Central memory CD4-positive, alpha-beta T cell (primary cell): ENCODE measurements at regions not wholly inside any gene's neighbourhood (a gene's known extent, or its start where the extent isn't known, plus 50 kb on each side); places are given as distances from the start of the nearest gene placed in this dataset.

Experiments used
- DNase-seq: peaks from one replicate; pipeline ENCODE4 v3.0.0; 2022

DNA sequence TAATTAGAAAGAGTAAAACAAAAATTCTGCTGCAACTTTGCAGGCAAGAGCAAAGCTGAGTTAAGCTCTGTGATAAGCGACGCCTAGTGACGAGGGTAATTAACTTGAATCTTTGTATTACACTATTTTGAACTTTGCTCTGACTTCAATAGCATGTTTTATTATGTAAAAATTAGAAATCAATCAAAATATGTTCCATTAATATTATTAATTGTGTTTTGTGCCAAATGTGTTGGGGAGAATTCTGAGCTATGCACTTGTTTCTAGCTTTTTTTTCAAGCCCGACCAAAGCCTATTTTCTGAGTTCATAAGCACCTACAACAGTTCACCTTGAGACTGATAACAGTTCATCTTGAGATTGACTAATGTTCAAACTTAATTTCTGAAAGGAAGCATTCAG is 90.1 kb upstream of the PDE3A start:
- no peak for DNase-seq

DNA sequence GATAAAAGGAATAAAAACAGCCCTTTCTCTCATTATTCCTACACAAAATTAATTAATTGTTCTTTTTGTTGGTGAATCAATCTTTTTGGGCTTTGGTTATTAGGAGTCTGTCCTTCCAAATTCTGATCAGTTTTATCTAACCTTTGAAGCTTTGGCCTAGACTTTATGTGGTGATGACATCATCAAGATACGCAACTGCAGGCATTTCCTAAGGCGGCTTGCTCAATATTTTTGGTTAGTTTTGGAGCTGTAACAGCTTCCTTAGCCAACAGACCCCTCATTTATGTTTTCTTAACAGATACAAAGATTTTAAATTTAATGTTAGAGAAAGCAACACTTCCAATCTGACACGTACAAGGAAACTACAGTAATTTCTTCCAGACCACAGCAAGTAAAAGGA is 87.8 kb upstream of the PDE3A start:
- DNase-seq, result no peak

DNA sequence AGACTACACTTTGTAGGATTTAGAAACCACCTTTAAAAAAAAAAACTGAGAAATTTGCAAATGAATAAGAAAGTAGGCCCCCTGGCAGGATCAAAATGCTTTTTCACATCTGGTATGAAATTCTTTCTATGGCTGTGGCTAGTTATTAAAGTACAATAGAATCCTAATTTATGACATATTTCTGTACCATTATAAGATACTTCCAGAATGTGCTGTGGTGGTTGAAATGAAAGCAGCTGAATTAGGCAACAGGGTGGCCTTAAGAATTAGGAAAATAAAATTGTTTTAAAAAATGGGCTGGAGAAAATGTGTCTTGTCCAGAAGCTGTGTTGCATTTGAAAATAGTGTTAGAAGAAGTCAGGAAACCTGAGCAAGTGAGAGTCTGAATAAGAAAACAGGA is 85.9 kb upstream of the PDE3A start:
- DNase-seq, result no peak

DNA sequence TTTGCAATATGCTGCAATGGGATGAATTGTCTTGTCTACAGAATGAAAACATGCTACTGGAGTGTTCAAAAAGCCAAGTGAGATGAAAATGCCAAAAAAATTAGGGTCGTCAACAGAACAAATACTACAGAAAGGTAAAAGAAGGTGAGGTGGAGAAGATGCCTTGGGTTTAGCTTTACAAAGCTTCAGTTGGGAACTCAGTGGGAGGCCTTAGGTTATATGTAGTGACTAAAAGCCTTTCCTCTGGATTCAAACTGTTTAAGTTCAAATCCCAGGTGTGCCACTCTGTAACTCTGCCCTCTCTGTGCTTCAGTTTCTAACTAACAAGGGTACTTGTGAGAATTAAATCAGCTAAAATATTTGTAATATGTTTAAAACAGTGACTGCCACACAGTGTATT is 84.9 kb upstream of the PDE3A start:
- no peak for DNase-seq

DNA sequence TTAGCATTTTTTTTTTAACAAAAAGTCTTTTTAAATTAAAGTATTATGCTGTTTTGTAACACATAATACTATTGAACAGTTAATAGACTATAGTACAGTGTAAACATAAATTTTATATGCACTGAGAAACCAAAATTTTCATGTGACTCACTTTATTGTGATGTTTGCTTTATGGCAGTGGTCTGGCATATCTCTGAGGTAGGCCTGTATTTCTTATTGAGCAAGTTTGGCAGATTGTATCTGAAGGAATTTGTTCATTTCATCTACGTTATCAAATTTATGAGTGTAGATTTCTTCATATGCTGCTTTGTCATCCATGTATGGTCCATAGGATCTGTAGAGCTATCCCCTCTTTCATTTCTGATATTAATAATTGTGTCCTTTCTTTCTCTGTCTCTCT is 78.8 kb upstream of the PDE3A start:
- DNase-seq, result no peak

DNA sequence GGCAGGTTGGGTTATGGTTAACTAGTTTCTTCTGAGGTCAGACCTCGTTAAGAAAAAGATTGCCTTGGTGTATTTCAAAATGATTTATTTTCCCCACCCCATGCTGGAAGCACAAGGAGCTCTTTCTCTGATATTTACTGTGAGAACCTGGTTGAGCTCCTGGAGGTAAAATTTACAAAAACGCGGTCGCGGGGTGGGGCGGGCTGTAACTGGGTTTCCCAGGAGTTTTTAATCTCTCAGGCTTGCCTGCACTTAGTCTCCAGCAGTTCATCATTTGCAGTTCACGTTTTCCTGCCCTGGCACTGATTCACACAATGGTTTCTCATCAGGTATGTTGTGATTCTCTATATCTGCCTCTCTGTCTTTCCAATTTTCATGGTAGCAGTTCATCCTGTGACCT is 67.9 kb upstream of the PDE3A start:
- no peak for DNase-seq

DNA sequence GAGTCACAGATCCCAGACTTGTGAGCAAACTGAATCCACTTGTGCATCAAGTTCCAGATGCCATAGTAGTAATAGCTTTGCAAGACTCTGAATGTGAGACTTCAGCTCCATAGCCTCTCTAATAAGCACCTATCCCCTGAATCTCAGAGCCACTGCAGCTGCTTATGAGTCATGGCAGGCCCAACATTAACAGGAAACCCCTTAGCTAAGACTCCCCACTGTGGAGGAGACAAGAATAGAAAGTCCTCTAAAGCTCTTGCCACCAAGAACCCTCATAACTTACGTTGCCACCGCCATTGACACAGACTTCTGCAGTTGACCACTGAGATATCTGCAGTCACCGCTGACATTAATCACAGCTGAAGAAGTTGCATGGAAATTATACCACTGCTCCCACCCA is 62.9 kb upstream of the PDE3A start:
- DNase-seq, result no peak

DNA sequence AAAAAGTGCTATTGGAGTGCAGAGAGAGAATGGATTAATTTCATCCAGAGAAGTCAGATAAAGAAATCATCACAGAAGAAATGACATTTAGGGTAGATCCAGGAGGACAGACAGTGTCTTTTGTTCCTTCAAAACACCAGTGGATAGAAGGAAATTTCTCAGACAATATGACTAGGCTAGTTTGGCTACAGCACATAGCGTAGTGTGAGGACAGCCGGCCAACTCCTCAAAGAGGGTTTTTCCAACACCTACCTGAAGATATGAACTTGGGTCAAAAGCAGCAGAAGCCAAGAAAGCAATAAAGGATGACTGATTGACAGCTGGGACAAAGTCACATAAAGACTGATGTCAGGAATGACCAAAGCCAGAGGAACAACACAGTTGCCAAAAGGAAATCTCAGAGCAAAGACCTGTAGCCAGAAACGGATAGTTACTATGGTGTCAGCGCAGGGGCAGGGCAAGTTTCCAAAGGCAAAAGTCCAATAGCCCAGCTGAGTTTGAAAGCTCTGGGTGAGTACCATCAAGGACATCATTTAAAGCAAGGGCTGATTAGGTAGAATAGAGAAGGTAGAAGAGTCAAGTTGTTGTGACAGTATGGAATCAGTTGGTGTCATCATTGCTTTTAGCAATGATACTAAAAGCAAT is 58.7 kb upstream of the PDE3A start:
- no peak for DNase-seq

DNA sequence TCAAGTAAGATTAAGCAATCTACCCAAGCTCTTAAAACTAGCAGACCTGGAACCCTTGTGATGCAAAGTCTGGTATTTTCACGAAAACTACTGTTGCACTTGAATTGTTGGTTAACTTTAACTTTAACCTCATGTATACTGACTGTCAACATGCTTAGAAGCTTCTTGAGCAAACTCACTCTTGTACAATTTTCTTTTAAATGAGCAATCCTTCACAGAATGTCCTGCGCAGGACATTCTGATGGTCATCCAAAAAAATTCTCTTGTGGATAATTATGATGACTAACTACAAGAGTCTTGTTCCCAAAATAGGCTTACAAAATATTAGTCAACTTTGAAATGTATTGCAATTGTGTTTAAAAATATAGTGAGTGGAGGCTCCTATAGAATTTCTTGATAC is 54.0 kb upstream of the PDE3A start:
- DNase-seq, result no peak

DNA sequence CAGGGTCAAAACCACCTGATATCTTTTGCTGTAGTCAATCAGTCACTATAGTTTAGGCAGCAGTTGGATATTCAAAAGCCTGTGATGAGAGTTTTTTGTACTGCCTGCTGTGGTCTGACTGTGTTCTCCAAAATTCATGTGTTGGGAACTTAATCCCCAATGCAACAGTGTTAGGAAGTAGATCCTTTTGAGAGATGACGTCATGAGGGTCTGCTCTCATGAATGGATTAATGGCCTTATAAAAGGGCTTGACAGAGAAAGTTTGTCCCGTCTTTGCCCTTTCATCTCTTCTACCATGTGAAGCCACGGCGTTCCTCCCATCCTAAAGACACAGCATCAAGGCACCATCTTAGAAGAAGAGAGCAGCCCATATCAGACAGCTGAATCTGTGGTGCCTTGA is 50.8 kb upstream of the PDE3A start:
- no peak for DNase-seq
